ENCODE measurements at regions not wholly inside any gene's neighbourhood (a gene's known extent, or its start where the extent isn't known, plus 50 kb on each side); places are given as distances from the start of the nearest gene placed in this dataset.

DNA sequence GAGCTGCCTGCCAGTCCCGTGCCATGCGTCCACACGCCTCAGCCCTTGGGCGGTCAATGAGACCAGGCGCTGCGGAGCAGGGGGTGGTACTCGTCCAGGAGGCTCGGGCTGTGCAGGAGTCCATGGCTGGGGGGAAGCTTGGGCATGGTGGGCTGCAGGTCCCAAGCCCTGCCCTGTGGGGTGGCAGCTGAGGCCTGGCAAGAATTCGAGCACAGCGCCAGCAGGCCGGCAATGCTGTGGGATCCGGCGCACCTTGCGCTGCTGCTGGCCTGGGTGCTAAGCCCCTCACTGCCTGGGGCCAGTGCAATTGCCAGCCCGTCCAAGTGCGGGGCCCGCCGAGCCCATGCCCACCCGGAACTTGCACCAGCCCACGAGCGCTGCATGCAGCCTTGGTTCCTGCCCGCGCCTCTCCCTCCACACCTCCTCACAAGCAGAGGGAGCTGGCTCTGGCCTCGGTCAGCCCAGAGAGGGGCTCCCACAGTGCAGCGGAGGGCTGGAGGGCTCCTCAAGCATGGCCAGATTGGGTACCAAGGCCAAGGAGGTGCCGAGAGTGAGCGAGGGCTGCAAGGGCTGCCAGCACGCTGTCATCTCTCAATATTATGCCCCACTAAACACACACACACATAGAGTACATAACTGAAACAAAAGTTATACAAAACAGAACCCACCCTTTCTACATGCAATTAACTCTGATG is 307.7 kb downstream of the LMO4 start:
- no peak for DNase-seq

DNA sequence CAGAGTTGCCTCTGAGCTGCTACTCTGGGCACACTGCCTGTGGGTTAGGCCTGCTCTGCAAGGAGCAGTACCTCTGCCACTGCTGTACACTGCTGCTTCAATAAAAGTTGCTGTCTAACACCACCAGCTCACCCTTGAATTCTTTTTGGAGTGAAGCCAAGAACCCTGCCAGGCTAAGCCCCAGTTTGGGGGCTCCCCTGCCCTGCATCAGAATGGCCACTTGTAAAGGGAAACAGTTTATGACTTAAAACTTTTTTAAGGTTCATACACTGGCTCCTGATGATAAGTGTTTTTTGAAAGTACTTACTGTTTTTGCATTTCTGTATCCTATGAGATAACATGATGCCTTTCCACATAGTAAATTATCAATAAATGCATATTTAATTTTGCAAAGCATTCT is 310.0 kb downstream of the LMO4 start:
- no peak for DNase-seq

- DNase-seq = no peak
Observed at GRCh38 chr1:87641996-87642395, 313.3 kb downstream of the LMO4 start.

GRCh38 chr1:87642581-87643221 is 314.0 kb downstream of the LMO4 start:
- no peak for DNase-seq

DNA sequence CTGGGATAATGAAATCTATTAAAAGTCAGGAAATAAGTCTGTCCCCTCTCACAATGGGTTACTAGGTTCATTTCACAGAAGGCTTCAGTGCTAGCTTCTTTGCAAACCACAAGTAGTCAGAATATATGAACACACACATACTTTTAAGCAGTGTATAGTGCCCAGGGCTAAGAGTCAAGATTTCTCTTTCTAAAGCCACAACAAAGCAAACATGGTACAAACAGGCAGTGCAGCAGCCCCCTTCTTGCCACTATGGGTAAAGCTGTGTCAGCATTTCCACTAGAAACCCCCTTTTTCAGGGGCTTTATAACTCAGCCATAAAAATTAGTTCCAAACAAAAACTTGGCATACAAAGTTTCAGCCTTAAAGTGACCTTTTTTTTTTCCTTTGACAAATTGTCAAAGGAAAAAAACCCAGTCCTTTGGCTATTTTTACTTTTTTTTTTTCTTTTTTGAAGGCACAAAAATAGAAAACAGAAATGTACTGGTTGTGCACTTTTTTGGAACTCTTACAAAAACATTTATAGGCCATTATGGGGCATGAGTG is 315.4 kb downstream of the LMO4 start:
- no peak for DNase-seq

DNA sequence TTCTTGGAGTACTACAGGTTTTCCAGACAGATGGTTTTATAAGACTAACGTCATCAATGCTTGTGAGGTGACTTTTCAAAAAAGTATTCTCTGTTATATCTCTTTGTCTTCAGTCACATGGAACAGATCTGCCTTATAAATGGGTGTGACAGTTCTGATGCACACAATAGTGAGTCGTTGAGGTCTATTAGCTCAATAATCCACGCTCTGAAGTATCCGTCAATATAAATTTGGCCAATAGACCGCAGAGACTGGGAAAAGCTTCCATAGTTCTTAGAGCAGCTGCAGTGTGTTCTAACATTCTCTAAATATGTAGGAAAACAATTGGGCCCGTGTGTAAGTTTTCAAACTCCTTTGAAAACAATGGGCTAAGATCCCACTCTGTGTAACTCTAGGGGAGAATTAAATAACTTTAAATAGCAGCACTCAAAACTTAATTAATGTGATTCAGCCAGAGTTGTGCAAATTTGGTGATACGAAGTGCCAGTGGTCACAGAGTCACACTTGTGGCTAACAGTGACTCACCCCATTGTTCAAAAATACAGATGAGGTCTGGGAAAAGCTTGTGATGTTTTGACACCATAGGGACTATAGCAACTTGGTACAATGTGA is 316.0 kb downstream of the LMO4 start:
- no peak for DNase-seq

- no peak for DNase-seq
Observed at GRCh38 chr1:87647430-87648177, 318.9 kb downstream of the LMO4 start.

DNA sequence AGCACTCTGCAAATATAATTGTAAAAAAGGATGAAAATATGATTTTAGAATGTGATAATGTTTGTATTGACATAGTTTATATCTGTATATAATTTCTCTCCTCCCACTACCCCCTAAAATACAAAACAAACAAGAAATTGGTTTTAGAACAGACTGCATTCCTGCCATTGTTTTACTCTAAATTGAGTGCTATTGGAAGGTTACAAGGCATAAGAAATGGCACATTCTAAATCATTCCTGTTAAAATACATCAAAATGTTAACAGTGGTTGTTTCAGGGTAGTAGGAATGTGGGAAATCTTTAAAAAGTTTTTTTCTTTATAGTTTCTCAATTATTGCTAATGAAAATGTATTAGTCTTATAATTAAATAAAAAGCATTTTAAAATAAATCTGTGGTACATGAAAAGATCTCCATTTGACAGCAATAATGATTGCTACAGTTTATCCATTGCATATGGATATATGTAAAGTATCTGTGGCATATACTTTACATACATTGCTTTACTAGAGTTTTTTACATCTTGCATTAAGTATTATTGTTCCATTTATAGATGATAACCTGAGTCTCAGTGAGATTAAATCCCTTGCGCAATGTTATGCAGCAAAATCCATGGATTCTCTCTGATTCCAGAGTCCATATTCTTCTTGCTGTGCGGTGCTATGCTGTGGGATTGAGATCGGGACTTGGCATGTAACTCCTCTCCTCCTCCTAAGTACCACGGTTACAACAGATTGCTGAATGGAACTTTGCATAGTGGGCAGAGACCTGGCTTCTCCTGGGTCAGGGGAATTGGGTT is 319.8 kb downstream of the LMO4 start:
- no peak for DNase-seq

DNA sequence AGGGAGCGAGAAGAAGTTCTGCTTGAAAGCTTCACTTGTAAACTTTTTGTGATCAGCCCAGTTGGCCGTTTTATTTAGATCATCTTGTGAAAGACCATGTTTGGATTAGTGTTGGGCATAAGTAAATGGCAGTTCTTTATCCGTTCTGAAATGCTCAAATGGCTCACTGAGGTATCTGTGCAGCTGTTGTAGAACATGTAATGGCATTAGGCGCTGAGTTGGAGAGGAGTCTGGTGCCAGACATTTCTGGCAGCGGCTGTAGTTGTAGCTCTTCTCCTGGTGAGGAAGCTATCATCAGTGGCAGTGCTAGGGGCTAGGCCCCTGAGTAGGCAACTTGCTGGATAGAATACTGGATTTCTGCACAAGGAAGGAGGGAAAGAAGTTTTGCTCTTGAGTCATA is 321.6 kb downstream of the LMO4 start:
- DNase-seq = no peak

- DNase-seq = no peak
Observed at GRCh38 chr1:87652176-87652575, 323.5 kb downstream of the LMO4 start.

DNA sequence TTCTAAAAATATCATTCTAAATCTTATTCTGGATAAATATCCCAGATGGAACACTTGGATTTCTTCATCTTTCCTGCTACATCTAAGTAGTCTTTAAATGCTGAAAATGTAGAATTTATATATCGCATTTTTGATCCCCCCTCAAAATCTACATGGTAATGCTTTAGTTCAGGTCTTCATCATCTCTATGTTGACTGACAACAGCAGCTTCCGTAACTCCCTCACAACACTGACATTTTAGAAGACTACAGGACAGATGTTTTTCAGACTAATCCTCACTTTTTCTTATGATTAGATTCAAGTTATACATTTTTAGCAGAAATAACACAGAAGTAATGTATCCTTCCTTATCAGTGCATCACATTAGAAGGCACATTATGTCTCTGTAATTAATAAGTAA is 336.5 kb downstream of the LMO4 start:
- DNase-seq = no peak

DNA sequence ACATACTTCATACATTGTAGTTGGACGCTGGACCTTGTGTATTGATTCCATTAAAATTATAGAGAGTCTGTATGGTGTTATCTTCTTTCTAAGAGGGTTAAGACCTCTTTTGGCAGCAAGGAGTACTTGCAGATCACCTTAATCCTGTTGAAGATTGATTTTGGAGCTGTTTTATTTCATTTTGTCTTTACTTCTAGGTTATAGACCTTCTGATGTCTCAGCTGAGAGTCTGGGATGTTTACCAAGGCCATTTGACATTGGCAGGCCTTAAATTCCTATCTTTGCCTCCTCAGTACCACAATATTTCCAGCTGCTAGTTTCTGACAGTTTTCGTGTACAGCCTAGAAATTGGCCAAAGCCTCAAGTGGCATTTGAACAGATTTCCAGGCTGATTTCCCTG is 338.0 kb downstream of the LMO4 start:
- no peak for DNase-seq

DNA sequence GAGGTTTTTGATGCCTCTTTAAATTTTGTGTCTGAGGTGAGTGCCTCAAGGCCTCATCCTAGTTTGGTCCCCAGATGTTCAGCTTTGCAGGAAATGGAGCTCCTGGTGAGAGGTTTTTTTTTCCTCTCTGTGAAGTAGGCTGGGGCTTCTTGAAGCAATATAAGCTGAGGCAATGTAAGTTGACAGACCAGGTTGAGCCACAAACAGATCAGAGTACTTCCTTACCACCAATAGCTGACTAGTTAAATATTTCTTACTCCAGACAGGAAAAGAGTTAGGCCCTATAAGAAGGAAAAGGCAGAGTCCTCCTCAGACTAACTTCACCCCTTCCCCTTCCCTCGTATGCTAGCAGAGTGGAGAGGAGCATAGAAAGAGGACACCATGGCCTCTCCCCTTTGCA is 341.0 kb downstream of the LMO4 start:
- no peak for DNase-seq

- DNase-seq = no peak
Observed at GRCh38 chr1:87673309-87673708, 344.6 kb downstream of the LMO4 start.

- no peak for DNase-seq
Observed at GRCh38 chr1:87673748-87674147, 345.1 kb downstream of the LMO4 start.

- DNase-seq = no peak
Observed at GRCh38 chr1:87674791-87675190, 346.1 kb downstream of the LMO4 start.

DNA sequence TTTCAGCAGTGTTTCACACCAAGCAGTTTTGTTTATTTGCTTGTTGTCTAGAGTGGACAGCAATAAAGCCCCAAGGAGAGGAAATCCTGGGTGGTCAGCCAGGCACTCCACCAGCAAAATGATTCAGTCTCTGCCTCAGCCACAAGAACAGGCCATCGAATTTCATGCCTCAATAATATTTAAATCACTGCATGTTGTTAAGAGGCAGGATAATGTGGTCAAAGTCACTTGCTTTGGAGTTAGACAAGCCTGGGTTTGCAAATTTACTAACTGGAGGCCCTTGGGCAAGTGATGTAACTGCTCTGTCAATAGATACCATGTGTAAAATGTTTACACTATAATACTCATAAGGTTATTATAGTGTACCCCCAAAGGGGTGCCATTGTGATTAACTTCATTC is 349.6 kb downstream of the LMO4 start:
- no peak for DNase-seq

DNA sequence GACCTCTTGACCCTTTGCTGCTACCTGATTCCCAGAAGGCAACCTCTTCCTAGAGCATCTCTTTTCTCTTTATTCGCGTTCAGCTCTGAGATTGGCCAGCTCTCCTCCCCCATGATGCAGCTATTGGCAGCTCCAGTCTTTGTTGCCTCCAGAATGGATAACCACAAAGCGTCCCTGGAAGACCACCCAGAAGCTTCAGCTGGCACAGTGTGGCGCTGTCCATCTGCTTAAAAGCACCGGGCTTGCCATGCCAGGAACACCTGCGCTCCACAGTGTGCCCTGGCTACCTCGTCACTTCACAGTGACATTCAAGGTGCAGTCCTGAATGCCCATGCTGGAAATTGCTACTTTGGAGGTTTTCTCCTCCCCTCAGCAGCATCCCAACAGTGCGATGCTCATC is 353.9 kb downstream of the LMO4 start:
- DNase-seq = no peak

DNA sequence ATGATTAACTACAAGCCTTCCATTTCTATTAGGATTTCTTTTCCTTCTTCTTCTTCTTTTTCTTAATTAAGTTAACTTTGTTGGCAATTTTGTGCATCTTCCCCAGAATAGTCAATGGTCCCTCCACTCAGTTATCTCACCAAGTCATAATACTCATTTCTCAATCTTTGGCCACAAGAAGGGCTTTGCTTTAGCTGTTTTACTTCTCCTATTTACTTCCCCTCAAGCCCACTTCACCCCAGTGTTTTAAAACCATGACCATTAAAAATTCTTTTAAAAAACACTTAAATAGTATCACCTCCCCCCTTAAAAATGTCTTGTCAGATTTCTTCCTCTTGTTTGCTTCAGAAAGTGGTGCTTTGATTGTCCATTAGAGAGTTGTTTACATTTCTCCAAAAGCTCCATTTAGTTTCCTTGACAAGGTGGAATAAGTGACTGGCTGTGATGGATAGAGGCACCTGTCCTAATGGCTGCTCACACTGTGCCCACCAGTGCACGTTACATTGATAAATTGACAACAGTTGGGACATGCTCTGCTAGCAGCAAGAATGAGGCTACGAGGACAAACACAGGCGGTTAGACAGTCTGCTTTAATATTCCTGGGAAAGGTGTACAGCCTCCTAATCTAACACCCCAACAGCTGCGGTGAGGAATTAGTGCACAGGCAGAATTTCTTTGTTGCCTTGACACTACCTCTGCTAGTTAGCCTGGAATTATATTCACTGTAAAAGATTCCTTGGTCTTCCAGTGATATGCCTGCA is 354.7 kb downstream of the LMO4 start:
- DNase-seq = no peak

GRCh38 chr1:87684194-87684593 is 355.5 kb downstream of the LMO4 start:
- no peak for DNase-seq

DNA sequence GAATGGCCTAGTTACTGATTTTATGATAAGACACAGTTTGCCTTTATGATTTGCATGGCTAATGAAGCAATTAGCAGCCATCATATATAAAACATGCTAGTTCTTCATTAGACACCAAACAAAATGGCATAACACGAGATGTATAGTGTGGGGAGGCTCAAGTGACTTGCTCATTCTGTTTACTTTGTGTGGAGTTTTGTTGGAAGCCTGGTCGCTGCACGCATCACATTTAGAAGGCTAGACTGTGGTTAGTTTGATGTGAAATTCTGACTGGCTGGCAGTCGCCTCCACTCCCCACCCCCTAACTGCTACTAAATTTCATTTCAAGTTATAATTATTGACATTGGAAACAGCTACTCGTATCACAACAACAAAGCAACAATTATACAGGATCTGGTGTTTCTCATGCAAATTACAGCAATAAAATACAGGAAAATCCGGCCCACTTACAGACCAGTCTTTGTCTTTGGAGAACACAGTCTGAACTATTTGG is 356.1 kb downstream of the LMO4 start:
- DNase-seq = no peak
